GM12875 (cell line): ENCODE measurements at regions not wholly inside any gene's neighbourhood (a gene's known extent, or its start where the extent isn't known, plus 50 kb on each side); places are given as distances from the start of the nearest gene placed in this dataset.

Experiments used
- H3K4me3 ChIP-seq: one replicate; pipeline ENCODE4 v1.5.1; 2011; ENCODE audit warnings: low read depth, low read length, control low read depth
- CTCF ChIP-seq: IDR thresholded peaks from 2 replicates; pipeline ENCODE4 v1.5.1; 2011; ENCODE audit warnings: low read depth, mild to moderate bottlenecking, control low read depth, inconsistent platforms, low read length, moderate library complexity, borderline replicate concordance; ENCODE audit not compliant: insufficient read depth

GRCh38 chr5:98263084-98263483 lies 510.4 kb upstream of the RGMB start:
- no peak overlapping the region for H3K4me3 ChIP-seq
- TF ChIP-seq CTCF: no peak

GRCh38 chr5:98268162-98268860 lies 505.2 kb upstream of the RGMB start:
- no peak overlapping the region for H3K4me3 ChIP-seq
- TF ChIP-seq CTCF: no peak

- no peak overlapping the region for H3K4me3 ChIP-seq
- TF ChIP-seq CTCF: no peak
These were observed 497.5 kb upstream of the RGMB start for GRCh38 chr5:98275980-98276379.

GRCh38 chr5:98282521-98282920 lies 490.9 kb upstream of the RGMB start:
- no peak overlapping the region for H3K4me3 ChIP-seq
- no peak for TF ChIP-seq CTCF

GRCh38 chr5:98292496-98292895 lies 481.0 kb upstream of the RGMB start:
- H3K4me3 ChIP-seq: no peak overlapping the region
- no peak for TF ChIP-seq CTCF

- H3K4me3 ChIP-seq: no peak overlapping the region
- TF ChIP-seq CTCF: no peak
These were observed 477.0 kb upstream of the RGMB start for GRCh38 chr5:98296426-98296825.

- TF ChIP-seq CTCF: no peak
- H3K4me3 ChIP-seq: no peak overlapping the region
These were observed 474.0 kb upstream of the RGMB start for GRCh38 chr5:98299435-98299834.
